ENCODE measurements at regions not wholly inside any gene's neighbourhood (a gene's known extent, or its start where the extent isn't known, plus 50 kb on each side); places are given as distances from the start of the nearest gene placed in this dataset.

DNA sequence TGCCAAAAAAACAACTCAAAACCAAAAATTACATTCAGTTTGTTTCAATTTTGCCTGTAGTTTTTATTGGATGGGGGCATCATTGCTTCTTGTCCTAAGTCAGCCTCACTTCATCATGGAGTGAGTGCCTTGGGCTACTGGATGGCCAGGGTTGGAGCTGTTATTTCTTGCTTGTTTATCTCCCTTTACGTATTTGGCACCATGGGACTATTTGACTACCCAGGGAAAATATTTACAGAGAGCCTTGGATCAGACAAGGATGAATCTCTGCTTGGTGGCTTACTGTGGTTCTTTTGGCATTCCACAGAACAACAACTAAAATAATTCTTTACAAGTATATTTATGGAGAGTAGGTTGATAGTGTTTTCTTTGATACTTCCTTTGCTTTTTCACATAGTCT lies 160.8 kb upstream of the SEL1L start:
- Histone ChIP-seq H3K4me1 (ENCODE audit: control insufficient read depth, insufficient read depth, low read length) (no peaks in the 10 kb centered on the region), H3K36me3 (ENCODE audit: control insufficient read depth, insufficient read depth, low read length) (no peaks in the 10 kb centered on the region), H3K27ac (ENCODE audit: low read length) (no peak overlapping the region), H3K9me3 (ENCODE audit: control insufficient read depth, insufficient read depth, low read depth, low read length) (no peaks in the 10 kb centered on the region), H3K4me3 (ENCODE audit: low read depth in 2 of 2, low read length in 2 of 2) (no peak overlapping the region), H3K27me3 (ENCODE audit: control insufficient read depth, insufficient read depth, low read length) (no peaks in the 10 kb centered on the region)
- in situ Hi-C loops (cut with HindIII; ENCODE audit: low pct_unique_long_range_greater_than_20kb, low sequenced_read_pairs) (no loop called here), intact Hi-C loops (cut with micrococcal nuclease; ENCODE audit: unreplicated experiment) (no loop called here)
- TF ChIP-seq CTCF (IDR thresholded peaks at IDR 0.05) (no peak), REST (IDR thresholded peaks at IDR 0.05; ENCODE audit: insufficient read depth in 1 of 2, low read depth in 2 of 2, low read length in 1 of 2) (no peak), POLR2AphosphoS5 (IDR thresholded peaks at IDR 0.05; ENCODE audit: low read depth, low read length) (no peak), SIN3A (IDR thresholded peaks at IDR 0.05; ENCODE audit: borderline replicate concordance, insufficient read depth, low read depth, low read length) (no peak), TCF7L2 (IDR thresholded peaks at IDR 0.05; ENCODE audit: low read depth, low read length) (no peak)
- ChIA-PET CTCF (no interaction called here), POLR2A (no interaction called here)
- DNase-seq (ENCODE audit: low read depth, low spot score): no peak
- no TSS peak for BruUV-seq (replicated peaks)
- ATAC-seq: no peak

GRCh38 chr14:81709681-81710080 lies 176.0 kb upstream of the SEL1L start:
- intact Hi-C loops (cut with micrococcal nuclease; ENCODE audit: unreplicated experiment): no loop called here
- Histone ChIP-seq H3K27me3 (ENCODE audit: control insufficient read depth, insufficient read depth, low read length) (no peaks in the 10 kb centered on the region), H3K9me3 (ENCODE audit: control insufficient read depth, insufficient read depth, low read depth, low read length) (no peaks in the 10 kb centered on the region), H3K4me1 (ENCODE audit: control insufficient read depth, insufficient read depth, low read length) (no peaks in the 10 kb centered on the region), H3K27ac (ENCODE audit: low read length) (no peak overlapping the region), H3K4me3 (ENCODE audit: low read depth in 2 of 2, low read length in 2 of 2) (no peak overlapping the region), H3K36me3 (ENCODE audit: control insufficient read depth, insufficient read depth, low read length) (no peaks in the 10 kb centered on the region)
- TF ChIP-seq POLR2AphosphoS5 (IDR thresholded peaks at IDR 0.05; ENCODE audit: low read depth, low read length): no peak
- TF ChIP-seq CTCF (IDR thresholded peaks at IDR 0.05): no peak
- TF ChIP-seq REST (IDR thresholded peaks at IDR 0.05; ENCODE audit: insufficient read depth in 1 of 2, low read depth in 2 of 2, low read length in 1 of 2): no peak
- TF ChIP-seq TCF7L2 (IDR thresholded peaks at IDR 0.05; ENCODE audit: low read depth, low read length): no peak
- no peak for TF ChIP-seq SIN3A (IDR thresholded peaks at IDR 0.05; ENCODE audit: borderline replicate concordance, insufficient read depth, low read depth, low read length)
- no peak for DNase-seq (ENCODE audit: low read depth, low spot score)
- no TSS peak for BruUV-seq (replicated peaks)
- CTCF ChIA-PET: no interaction called here
- POLR2A ChIA-PET: no interaction called here
- ATAC-seq: no peak
- in situ Hi-C loops (cut with HindIII; ENCODE audit: low pct_unique_long_range_greater_than_20kb, low sequenced_read_pairs): no loop called here
